Type B pancreatic cell (in vitro differentiated cells): ENCODE measurements at regions not wholly inside any gene's neighbourhood (a gene's known extent, or its start where the extent isn't known, plus 50 kb on each side); places are given as distances from the start of the nearest gene placed in this dataset.

Experiments used
- DNase-seq: peaks from one replicate; pipeline ENCODE4 v3.0.0; 2021; ENCODE audit warnings: mixed read lengths; ENCODE audit not compliant: unreplicated experiment; ENCODE audit errors: extremely low spot score
- H3K27ac Mint-ChIP-seq: 2 replicates; pipeline ENCODE4 v1.8.0; 2021; ENCODE audit warnings: mild to moderate bottlenecking, mixed read lengths
- H3K27me3 Mint-ChIP-seq: 2 replicates; pipeline ENCODE4 v1.8.0; 2021; ENCODE audit warnings: mixed read lengths
- H3K36me3 Mint-ChIP-seq: 2 replicates; pipeline ENCODE4 v1.8.0; 2021; ENCODE audit warnings: mixed read lengths
- H3K4me1 Mint-ChIP-seq: one replicate; pipeline ENCODE4 v1.8.0; 2021; ENCODE audit warnings: mixed read lengths; ENCODE audit not compliant: unreplicated experiment
- H3K4me3 Mint-ChIP-seq: 2 replicates; pipeline ENCODE4 v1.8.0; 2021; ENCODE audit warnings: mild to moderate bottlenecking, mixed read lengths
- H3K9me3 Mint-ChIP-seq: 2 replicates; pipeline ENCODE4 v1.8.0; 2021; ENCODE audit warnings: mixed read lengths
- TF ChIP-seq, protein P1 (sequence below): fragments of 200-600 bp; sonication (generic); conservative IDR thresholded peaks from 2 replicates; pipeline ENCODE4 v1.5.0; 2021; ENCODE audit warnings: antibody characterized with exemption, mild to moderate bottlenecking

DNA sequence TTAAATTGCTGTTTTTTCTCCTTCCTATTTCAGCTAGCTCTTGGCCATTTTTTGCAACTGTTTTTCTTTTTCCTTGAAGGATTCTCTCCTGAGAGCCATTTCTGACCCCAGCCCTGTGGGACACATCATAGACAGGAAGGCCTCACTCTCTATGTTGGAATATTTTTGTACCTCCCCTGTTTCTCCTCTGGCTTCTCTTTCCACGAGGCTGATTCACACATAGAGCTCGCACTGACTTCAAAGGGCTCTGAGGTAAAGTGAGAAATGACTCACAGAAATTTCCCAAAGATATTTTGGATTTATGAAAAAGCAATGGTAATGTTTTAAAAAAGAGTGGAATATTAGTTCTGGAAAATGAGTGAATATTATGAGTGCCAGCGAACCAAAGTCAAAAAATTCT lies 181.7 kb upstream of the IGFBP7 start:
- Mint-ChIP-seq H3K9me3 (no peaks in the 10 kb centered on the region), H3K4me1 (peaks cover 4% of the 10 kb centered on the region), H3K27me3 (peaks cover 8% of the 10 kb centered on the region), H3K27ac (no peak overlapping the region), H3K36me3 (peaks cover 4% of the 10 kb centered on the region), H3K4me3 (no peak overlapping the region)
- no peak for DNase-seq
- TF ChIP-seq, protein P1, sequence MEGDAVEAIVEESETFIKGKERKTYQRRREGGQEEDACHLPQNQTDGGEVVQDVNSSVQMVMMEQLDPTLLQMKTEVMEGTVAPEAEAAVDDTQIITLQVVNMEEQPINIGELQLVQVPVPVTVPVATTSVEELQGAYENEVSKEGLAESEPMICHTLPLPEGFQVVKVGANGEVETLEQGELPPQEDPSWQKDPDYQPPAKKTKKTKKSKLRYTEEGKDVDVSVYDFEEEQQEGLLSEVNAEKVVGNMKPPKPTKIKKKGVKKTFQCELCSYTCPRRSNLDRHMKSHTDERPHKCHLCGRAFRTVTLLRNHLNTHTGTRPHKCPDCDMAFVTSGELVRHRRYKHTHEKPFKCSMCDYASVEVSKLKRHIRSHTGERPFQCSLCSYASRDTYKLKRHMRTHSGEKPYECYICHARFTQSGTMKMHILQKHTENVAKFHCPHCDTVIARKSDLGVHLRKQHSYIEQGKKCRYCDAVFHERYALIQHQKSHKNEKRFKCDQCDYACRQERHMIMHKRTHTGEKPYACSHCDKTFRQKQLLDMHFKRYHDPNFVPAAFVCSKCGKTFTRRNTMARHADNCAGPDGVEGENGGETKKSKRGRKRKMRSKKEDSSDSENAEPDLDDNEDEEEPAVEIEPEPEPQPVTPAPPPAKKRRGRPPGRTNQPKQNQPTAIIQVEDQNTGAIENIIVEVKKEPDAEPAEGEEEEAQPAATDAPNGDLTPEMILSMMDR, result no peak

DNA sequence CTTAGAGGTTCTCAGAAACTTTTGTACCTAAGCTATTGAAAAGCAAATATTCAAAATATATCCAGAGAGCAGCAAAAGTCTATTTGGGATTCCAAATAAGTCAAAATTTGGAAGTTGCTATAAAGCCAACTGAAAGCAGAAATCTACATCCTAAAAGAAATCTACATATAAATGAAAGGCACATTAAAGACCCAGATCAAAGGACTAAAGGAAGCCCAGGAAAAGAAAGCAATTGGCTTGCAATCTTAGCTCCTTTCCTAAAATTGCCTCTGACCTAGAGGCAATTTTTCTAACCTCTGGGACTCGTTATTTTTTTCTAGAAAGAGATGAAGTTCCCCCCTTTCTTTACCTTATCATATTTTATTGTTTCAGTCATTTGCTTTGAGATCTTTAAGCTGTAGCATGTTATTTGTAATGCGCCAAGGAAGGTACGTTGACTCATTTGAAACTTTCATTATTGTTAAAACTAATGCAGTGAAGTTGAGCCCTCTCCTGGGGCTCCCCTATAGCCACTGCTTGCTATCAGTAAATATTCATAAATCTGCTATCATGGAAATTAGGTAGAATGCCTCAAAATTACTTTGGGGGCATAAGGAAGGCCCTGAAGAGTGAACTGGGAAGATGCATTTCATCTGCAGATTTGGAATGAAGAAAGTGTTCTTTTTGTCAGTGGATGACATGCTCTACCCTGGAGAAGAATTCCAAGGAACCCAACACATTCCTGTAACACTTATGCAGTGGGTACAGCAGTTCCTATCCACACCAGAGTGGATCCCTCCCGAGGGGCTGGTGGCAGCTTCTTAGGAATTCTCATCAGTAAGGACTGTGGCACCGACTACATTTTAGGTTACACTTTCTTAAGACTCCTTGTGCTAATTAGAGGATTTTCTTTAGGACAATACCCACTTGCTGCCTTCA lies 177.8 kb upstream of the IGFBP7 start:
- DNase-seq, result no peak
- Mint-ChIP-seq H3K4me3 (no peak overlapping the region), H3K36me3 (peaks cover 4% of the 10 kb centered on the region), H3K4me1 (peaks cover 4% of the 10 kb centered on the region), H3K27ac (no peak overlapping the region), H3K27me3 (peaks cover 5% of the 10 kb centered on the region), H3K9me3 (no peaks in the 10 kb centered on the region)
- TF ChIP-seq, protein P1, result no peak

DNA sequence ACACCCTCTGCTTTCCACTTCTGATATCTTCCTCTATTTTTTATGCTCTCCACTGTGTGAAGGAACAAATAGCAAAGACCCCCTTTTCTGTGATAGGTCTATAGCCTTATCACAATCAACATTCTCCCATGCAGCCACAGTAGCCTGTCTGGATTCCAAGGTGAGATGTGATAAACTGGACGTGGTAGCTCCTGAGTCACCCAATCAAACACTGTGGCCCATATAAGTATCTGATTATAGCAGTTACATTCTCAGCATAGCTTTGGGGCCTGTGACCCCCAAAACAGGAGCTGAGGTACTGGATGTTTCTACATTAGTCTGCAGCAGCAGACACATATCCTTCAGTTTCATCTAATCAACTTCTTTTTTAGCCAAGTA lies 172.7 kb upstream of the IGFBP7 start:
- H3K27ac Mint-ChIP-seq, result no peak overlapping the region
- H3K27me3 Mint-ChIP-seq, result peaks cover 4% of the 10 kb centered on the region
- no peak overlapping the region for H3K4me3 Mint-ChIP-seq
- peaks cover 14% of the 10 kb centered on the region for H3K4me1 Mint-ChIP-seq
- DNase-seq, result no peak
- peaks cover 4% of the 10 kb centered on the region for H3K36me3 Mint-ChIP-seq
- TF ChIP-seq, protein P1, result no peak
- no peaks in the 10 kb centered on the region for H3K9me3 Mint-ChIP-seq

DNA sequence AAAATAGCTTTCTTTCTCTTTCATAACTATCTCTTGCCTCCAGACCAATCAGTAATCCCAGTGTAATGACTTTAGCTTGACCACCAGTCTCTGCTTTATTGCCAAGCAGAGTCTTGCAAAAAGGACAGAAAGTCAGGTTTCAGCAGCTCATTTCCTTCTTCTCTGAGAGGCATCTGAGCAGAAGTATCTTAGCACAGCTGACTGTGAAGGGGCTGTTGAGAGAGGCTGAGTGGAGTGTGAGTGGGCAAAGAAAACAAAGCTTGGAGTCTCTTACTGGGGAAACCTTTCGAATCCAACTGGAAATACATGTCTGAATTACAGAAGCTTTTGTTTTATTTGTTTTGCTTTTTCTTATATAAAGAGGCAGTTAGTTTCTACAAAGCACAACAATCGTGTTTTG lies 170.3 kb upstream of the IGFBP7 start:
- Mint-ChIP-seq H3K9me3 (no peaks in the 10 kb centered on the region), H3K27me3 (no peaks in the 10 kb centered on the region), H3K4me1 (peaks cover 9% of the 10 kb centered on the region), H3K4me3 (no peak overlapping the region), H3K27ac (no peak overlapping the region), H3K36me3 (no peaks in the 10 kb centered on the region)
- no peak for DNase-seq
- TF ChIP-seq, protein P1, result no peak

DNA sequence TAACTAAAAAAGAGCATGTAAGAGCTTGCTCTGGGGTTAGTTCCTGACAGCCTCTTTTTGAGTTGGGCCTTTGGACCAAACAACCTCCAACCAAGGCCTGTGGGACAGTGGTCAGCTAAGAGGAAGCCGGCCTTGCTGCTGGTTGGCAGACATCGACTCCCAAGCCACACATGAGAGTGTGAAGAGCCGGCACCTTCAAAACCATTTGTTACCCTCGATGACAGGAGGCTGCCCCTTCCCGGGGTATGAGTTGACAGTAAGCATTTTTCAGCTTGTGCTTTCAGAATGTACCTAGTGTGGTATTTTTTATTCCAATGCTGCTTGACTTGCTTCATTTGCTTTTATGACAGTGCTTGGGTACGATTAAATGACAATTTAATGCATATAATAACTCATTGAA lies 168.6 kb upstream of the IGFBP7 start:
- H3K27me3 Mint-ChIP-seq, result no peaks in the 10 kb centered on the region
- no peak overlapping the region for H3K27ac Mint-ChIP-seq
- no peak for DNase-seq

More for the DNA sequence above, 168.6 kb upstream of the IGFBP7 start:
- Mint-ChIP-seq H3K9me3 (no peaks in the 10 kb centered on the region), H3K4me3 (no peak overlapping the region), H3K36me3 (no peaks in the 10 kb centered on the region), H3K4me1 (peaks cover 13% of the 10 kb centered on the region)
- TF ChIP-seq, protein P1, result no peak
